Hepatocyte (in vitro differentiated cells): ENCODE measurements at regions not wholly inside any gene's neighbourhood (a gene's known extent, or its start where the extent isn't known, plus 50 kb on each side); places are given as distances from the start of the nearest gene placed in this dataset.

Experiments
- DNase-seq: peaks from one replicate; pipeline ENCODE4 v3.0.0-alpha.2; 2016; ENCODE audit warnings: low spot score
- H2AFZ ChIP-seq: fragments of 200-600 bp; sonication (generic); 2 replicates; pipeline ENCODE4 v1.6.0; 2016; ENCODE audit warnings: antibody characterized with exemption, mild to moderate bottlenecking
- H3K27ac ChIP-seq: fragments of 200-600 bp; sonication (generic); 2 replicates; pipeline ENCODE4 v1.5.1; 2016; ENCODE audit warnings: mild to moderate bottlenecking
- H3K27me3 ChIP-seq: fragments of 200-600 bp; sonication (generic); 2 replicates; pipeline ENCODE4 v1.6.1; 2016
- H3K36me3 ChIP-seq: fragments of 200-600 bp; sonication (generic); replicated peaks from 2 replicates; pipeline ENCODE4 v1.5.1; 2016; ENCODE audit warnings: low read depth; ENCODE audit not compliant: insufficient read depth
- H3K4me1 ChIP-seq: fragments of 200-600 bp; sonication (generic); 2 replicates; pipeline ENCODE4 v1.5.1; 2016; ENCODE audit warnings: mild to moderate bottlenecking, moderate library complexity; ENCODE audit not compliant: insufficient read depth
- H3K4me2 ChIP-seq: fragments of 200-600 bp; sonication (generic); 2 replicates; pipeline ENCODE4 v1.6.0; 2016
- H3K4me3 ChIP-seq: fragments of 200-600 bp; sonication (generic); 2 replicates; pipeline ENCODE4 v1.5.1; 2016; ENCODE audit warnings: mild to moderate bottlenecking
- H3K79me2 ChIP-seq: fragments of 200-600 bp; sonication (generic); 2 replicates; pipeline ENCODE4 v1.6.0; 2017; ENCODE audit warnings: mild to moderate bottlenecking
- H3K9me2 ChIP-seq: fragments of 200-600 bp; sonication (generic); replicated peaks from 2 replicates; pipeline ENCODE4 v1.6.0; 2017; ENCODE audit warnings: mild to moderate bottlenecking; ENCODE audit not compliant: insufficient read depth
- H3K9me3 ChIP-seq: fragments of 200-600 bp; sonication (generic); 2 replicates; pipeline ENCODE4 v1.5.1; 2016; ENCODE audit warnings: low read depth, mild to moderate bottlenecking
- H4K20me1 ChIP-seq: fragments of 200-600 bp; sonication (generic); 2 replicates; pipeline ENCODE4 v1.6.0; 2016; ENCODE audit warnings: mild to moderate bottlenecking; ENCODE audit not compliant: insufficient read depth, poor library complexity, severe bottlenecking
- EZH2 ChIP-seq: fragments of 200-600 bp; sonication (generic); IDR thresholded peaks from 2 replicates; pipeline ENCODE4 v1.6.1; 2016; ENCODE audit warnings: antibody characterized with exemption, mild to moderate bottlenecking, borderline replicate concordance
- EZH2phosphoT487 ChIP-seq: fragments of 200-600 bp; sonication (generic); IDR thresholded peaks from one replicate; pipeline ENCODE4 v1.6.1; 2018; ENCODE audit warnings: antibody characterized with exemption, mild to moderate bottlenecking, low read depth, moderate library complexity; ENCODE audit not compliant: unreplicated experiment, severe bottlenecking
- WGBS: methylation state at CpG from one replicate; pipeline ENCODE4 v1.1.6; 2016; ENCODE audit warnings: low lambda C conversion rate; ENCODE audit errors: missing lambda C conversion rate; 5-methylcytosine and 5-hydroxymethylcytosine counted together
- TF ChIP-seq, protein P1 (sequence below): fragments of 200-600 bp; sonication (generic); IDR thresholded peaks from 2 replicates; pipeline ENCODE4 v1.5.1; 2016; ENCODE audit warnings: antibody characterized with exemption, mild to moderate bottlenecking; ENCODE audit not compliant: poor library complexity

DNA sequence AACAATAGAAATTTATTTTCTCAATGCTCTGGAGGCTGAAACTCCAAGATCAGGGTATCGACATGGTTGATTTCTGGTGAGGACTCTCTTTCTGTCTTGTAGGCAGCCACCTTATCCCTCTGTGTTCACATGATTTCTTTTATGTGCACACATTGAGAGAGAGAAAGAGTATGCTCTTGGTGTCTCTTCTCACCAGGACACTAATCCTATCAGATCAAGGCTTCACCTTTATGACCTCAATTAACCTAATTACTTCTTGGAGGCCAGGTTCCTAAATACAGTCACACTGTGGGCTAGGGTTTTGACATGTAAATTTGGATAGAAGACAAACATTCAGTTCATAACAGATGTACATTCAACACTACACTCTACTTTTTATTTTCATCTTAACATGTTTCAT is 1094.2 kb upstream of the ADGRL2 start:
- DNase-seq = no peak
- Histone ChIP-seq H3K9me3 (no peaks in the 10 kb centered on the region), H3K27ac (no peak overlapping the region), H4K20me1 (no peaks in the 10 kb centered on the region), H2AFZ (no peak overlapping the region), H3K36me3 (no peaks in the 10 kb centered on the region), H3K4me1 (no peaks in the 10 kb centered on the region), H3K27me3 (no peaks in the 10 kb centered on the region), H3K79me2 (no peaks in the 10 kb centered on the region), H3K4me2 (no peak overlapping the region), H3K9me2 (no peaks in the 10 kb centered on the region), H3K4me3 (no peak overlapping the region)
- WGBS = 85% methylated on average over 1 of the region's 1 CpG
- no peak for TF ChIP-seq EZH2phosphoT487
- no peak for TF ChIP-seq EZH2
- TF ChIP-seq, protein P1, sequence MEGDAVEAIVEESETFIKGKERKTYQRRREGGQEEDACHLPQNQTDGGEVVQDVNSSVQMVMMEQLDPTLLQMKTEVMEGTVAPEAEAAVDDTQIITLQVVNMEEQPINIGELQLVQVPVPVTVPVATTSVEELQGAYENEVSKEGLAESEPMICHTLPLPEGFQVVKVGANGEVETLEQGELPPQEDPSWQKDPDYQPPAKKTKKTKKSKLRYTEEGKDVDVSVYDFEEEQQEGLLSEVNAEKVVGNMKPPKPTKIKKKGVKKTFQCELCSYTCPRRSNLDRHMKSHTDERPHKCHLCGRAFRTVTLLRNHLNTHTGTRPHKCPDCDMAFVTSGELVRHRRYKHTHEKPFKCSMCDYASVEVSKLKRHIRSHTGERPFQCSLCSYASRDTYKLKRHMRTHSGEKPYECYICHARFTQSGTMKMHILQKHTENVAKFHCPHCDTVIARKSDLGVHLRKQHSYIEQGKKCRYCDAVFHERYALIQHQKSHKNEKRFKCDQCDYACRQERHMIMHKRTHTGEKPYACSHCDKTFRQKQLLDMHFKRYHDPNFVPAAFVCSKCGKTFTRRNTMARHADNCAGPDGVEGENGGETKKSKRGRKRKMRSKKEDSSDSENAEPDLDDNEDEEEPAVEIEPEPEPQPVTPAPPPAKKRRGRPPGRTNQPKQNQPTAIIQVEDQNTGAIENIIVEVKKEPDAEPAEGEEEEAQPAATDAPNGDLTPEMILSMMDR = no peak

GRCh38 chr1:80678438-80678837 is 1122.3 kb upstream of the ADGRL2 start:
- H3K27me3 ChIP-seq = no peaks in the 10 kb centered on the region
- no peaks in the 10 kb centered on the region for H4K20me1 ChIP-seq
- no peaks in the 10 kb centered on the region for H3K79me2 ChIP-seq
- peaks cover 4% of the 10 kb centered on the region for H3K4me1 ChIP-seq
- no peak for TF ChIP-seq EZH2
- TF ChIP-seq, protein P1 = no peak
- no peak for TF ChIP-seq EZH2phosphoT487
- WGBS = 78% methylated on average over 5 of the region's 5 CpGs
- H3K36me3 ChIP-seq = no peaks in the 10 kb centered on the region
- H3K9me3 ChIP-seq = no peaks in the 10 kb centered on the region
- H3K9me2 ChIP-seq = no peaks in the 10 kb centered on the region
- DNase-seq = no peak
- H2AFZ ChIP-seq = no peak overlapping the region
- no peak overlapping the region for H3K4me3 ChIP-seq
- H3K4me2 ChIP-seq = no peak overlapping the region
- H3K27ac ChIP-seq = no peak overlapping the region

GRCh38 chr1:80675454-80675853 is 1125.3 kb upstream of the ADGRL2 start:
- Histone ChIP-seq H3K27me3 (no peaks in the 10 kb centered on the region), H3K4me2 (no peak overlapping the region), H3K4me1 (peaks cover 4% of the 10 kb centered on the region), H4K20me1 (no peaks in the 10 kb centered on the region), H3K79me2 (no peaks in the 10 kb centered on the region), H2AFZ (no peak overlapping the region), H3K36me3 (no peaks in the 10 kb centered on the region), H3K4me3 (no peak overlapping the region), H3K27ac (no peak overlapping the region), H3K9me2 (no peaks in the 10 kb centered on the region), H3K9me3 (no peaks in the 10 kb centered on the region)
- no peak for DNase-seq
- TF ChIP-seq EZH2phosphoT487 (no peak), EZH2 (no peak)
- TF ChIP-seq, protein P1 = no peak
- 60% methylated on average over 3 of the region's 3 CpGs for WGBS
